GM12878 (cell line): ENCODE measurements at regions not wholly inside any gene's neighbourhood (a gene's known extent, or its start where the extent isn't known, plus 50 kb on each side); places are given as distances from the start of the nearest gene placed in this dataset.

ENCODE experiments used
- ATAC-seq: fragments of 200-7000 bp; cut with Tn5 transposase; 3 replicates; pipeline ENCODE4 v1.9.1; 2020; ENCODE audit warnings: mild to moderate bottlenecking, moderate library complexity
- BruUV-seq: library from RNA; stranded (reverse); fragments of 400-500 nt; replicated peaks from 2 replicates; lab custom pipeline; 2021; lab: Mats Ljungman, UMichigan
- CTCF ChIA-PET: fragments of 300-600 bp; sonication (Branson Sonifier 250); formaldehyde crosslinking; extraction: SDS; loops from one replicate; lab custom pipeline; 2021; ENCODE audit warnings: inconsistent platforms; lab: Yijun Ruan, JAX
- POLR2A ChIA-PET: fragments of 350-600 bp; formaldehyde crosslinking; extraction: SDS; loops from one replicate; lab custom pipeline; 2021; ENCODE audit warnings: inconsistent platforms; lab: Charles Lee
- RAD21 ChIA-PET: fragments of 300-600 bp; sonication (Branson Sonifier 250); formaldehyde crosslinking; loops from one replicate; lab custom pipeline; 2023; ENCODE audit warnings: antibody characterized with exemption; ENCODE audit not compliant: unreplicated experiment; lab: Charles Lee
- SMC1A ChIA-PET: fragments of 300-600 bp; sonication (Branson Sonifier 250); formaldehyde crosslinking; loops from one replicate; lab custom pipeline; 2023; ENCODE audit not compliant: unreplicated experiment, uncharacterized antibody; lab: Charles Lee
- DNase-seq: peaks from one replicate; pipeline ENCODE4 v3.0.0-alpha.2; 2011; ENCODE audit warnings: low read depth, low spot score
- FAIRE-seq: peaks from 3 replicates; lab custom pipeline; 2011; peaks lifted over from hg19 to GRCh38; lab: Jason Lieb, UNC
- H2AFZ ChIP-seq: 2 replicates; pipeline ENCODE4 v1.6.0; 2011; ENCODE audit warnings: low read depth, low read length, control low read depth; ENCODE audit not compliant: control insufficient read depth
- H3K27ac ChIP-seq: 2 replicates; pipeline ENCODE4 v1.5.1; 2011; ENCODE audit warnings: control low read depth; ENCODE audit not compliant: control insufficient read depth, insufficient read depth
- H3K27me3 ChIP-seq, 2 experiments: replicated peaks in 1 of 2; 2 replicates each; pipeline versions ENCODE4 v1.6.0 to v1.6.1; 2011; ENCODE audit warnings: low read length in 1 of 2; ENCODE audit not compliant: control insufficient read depth in 2 of 2, insufficient read depth in 2 of 2
- H3K36me3 ChIP-seq, 2 experiments: 2 replicates each; pipeline ENCODE4 v1.5.1; 2011; ENCODE audit warnings: low read length in 1 of 2; ENCODE audit not compliant: control insufficient read depth in 2 of 2, insufficient read depth in 2 of 2
- H3K4me1 ChIP-seq: 2 replicates; pipeline ENCODE4 v1.6.1; 2011; ENCODE audit warnings: mild to moderate bottlenecking, low read length, moderate library complexity, mixed read lengths; ENCODE audit not compliant: control insufficient read depth, insufficient read depth
- H3K4me2 ChIP-seq: 2 replicates; pipeline ENCODE4 v1.6.0; 2011; ENCODE audit warnings: control low read depth; ENCODE audit not compliant: control insufficient read depth, insufficient read depth
- H3K4me3 ChIP-seq: fragments of 200-600 bp; sonication (generic); 2 replicates; pipeline ENCODE4 v1.5.1; 2016
- H3K79me2 ChIP-seq: 2 replicates; pipeline ENCODE4 v1.6.0; 2011; ENCODE audit warnings: low read length; ENCODE audit not compliant: control insufficient read depth, insufficient read depth
- H3K9ac ChIP-seq: 2 replicates; pipeline ENCODE4 v1.8.0; 2011; ENCODE audit warnings: low read length, control low read depth, mixed read lengths; ENCODE audit not compliant: control insufficient read depth, insufficient read depth
- H3K9me3 ChIP-seq: replicated peaks from 3 replicates; pipeline ENCODE4 v1.5.1; 2011; ENCODE audit warnings: mild to moderate bottlenecking, low read length; ENCODE audit not compliant: control insufficient read depth, insufficient read depth
- H4K20me1 ChIP-seq: 2 replicates; pipeline ENCODE4 v1.6.0; 2011; ENCODE audit not compliant: control insufficient read depth, insufficient read depth
- BCL11A ChIP-seq: IDR thresholded peaks from 2 replicates; pipeline ENCODE4 v1.6.1; 2011; ENCODE audit warnings: low read depth, low read length
- CHD1 ChIP-seq: IDR thresholded peaks from 2 replicates; pipeline ENCODE4 v1.6.1; 2012; ENCODE audit warnings: low read depth, low read length, improper control_type of control experiment
- CHD4 ChIP-seq: fragments of 200-600 bp; sonication (generic); IDR thresholded peaks from 2 replicates; pipeline ENCODE4 v1.6.1; 2016; ENCODE audit warnings: mild to moderate bottlenecking
- NBN ChIP-seq: fragments of 450-650 bp; IDR thresholded peaks from 2 replicates; pipeline ENCODE4 v1.6.1; 2016
- POLR2AphosphoS2 ChIP-seq: IDR thresholded peaks from 2 replicates; pipeline ENCODE4 v1.6.1; 2011; ENCODE audit warnings: low read depth, mild to moderate bottlenecking, low read length, improper control_type of control experiment, moderate library complexity
- POLR2AphosphoS5 ChIP-seq: IDR thresholded peaks from 2 replicates; pipeline ENCODE4 v1.6.1; 2011; ENCODE audit warnings: mild to moderate bottlenecking, low read length, inconsistent platforms
- SREBF1 ChIP-seq: IDR thresholded peaks from 2 replicates; pipeline ENCODE4 v1.6.1; 2012; ENCODE audit warnings: mild to moderate bottlenecking, low read length
- STAT3 ChIP-seq: IDR thresholded peaks from 2 replicates; pipeline ENCODE4 v1.6.1; 2011; ENCODE audit warnings: low read depth, low read length, improper control_type of control experiment
- SUPT20H ChIP-seq: IDR thresholded peaks from 2 replicates; pipeline ENCODE4 v1.6.1; 2011; ENCODE audit warnings: low read depth, mild to moderate bottlenecking, low read length, moderate library complexity, borderline replicate concordance; ENCODE audit not compliant: control insufficient read depth
- ZBED1 ChIP-seq: IDR thresholded peaks from 2 replicates; pipeline ENCODE4 v1.6.1; 2016; ENCODE audit warnings: borderline replicate concordance
- WGBS: methylation state at CpG from one replicate; pipeline ENCODE4 v1.1.6; 2016; ENCODE audit warnings: low lambda C conversion rate; ENCODE audit not compliant: insufficient replicate concordance, insufficient coverage; ENCODE audit errors: missing lambda C conversion rate; 5-methylcytosine and 5-hydroxymethylcytosine counted together
- in situ Hi-C: fragments of 300-500 bp; cut with MboI; formaldehyde crosslinking; loops from 9 replicates; pipeline ENCODE4 v1.14.3; 2018; ENCODE audit warnings: mixed read lengths
- intact Hi-C: fragments of 100-400 bp; cut with micrococcal nuclease; formaldehyde crosslinking; loops from one replicate; pipeline ENCODE4 v1.14.2; 2022; ENCODE audit not compliant: unreplicated experiment
- TF ChIP-seq, protein P1 (sequence below): IDR thresholded peaks from 2 replicates; pipeline ENCODE4 v1.6.1; 2012; ENCODE audit warnings: low read depth, low read length, improper control_type of control experiment

GRCh38 chr3:82022836-82023235 lies 261.4 kb upstream of the GBE1 start:
- Histone ChIP-seq H3K9me3 (no peaks in the 10 kb centered on the region), H4K20me1 (no peaks in the 10 kb centered on the region)
- SMC1A ChIA-PET: interaction anchor here (0.7 kb wide), 2 partner anchors 19 to 706 kb away, joined by 3 read pairs; no protein-coding TSS in a partner anchor
- POLR2A ChIA-PET: no interaction called here
- TF ChIP-seq SUPT20H: no peak
- no peak for TF ChIP-seq NBN
- TF ChIP-seq, all 136 proteins: peak for 0
- Histone ChIP-seq H3K4me1 (no peaks in the 10 kb centered on the region), H3K27ac (no peak overlapping the region), H3K4me3 (no peak overlapping the region), H3K36me3 (no peaks in the 10 kb centered on the region), H3K79me2 (no peaks in the 10 kb centered on the region), H3K27me3 (no peaks in the 10 kb centered on the region), H3K4me2 (no peak overlapping the region), H3K9ac (no peak overlapping the region), H2AFZ (no peak overlapping the region; the same call in 1 of the 2 replicates)
- WGBS: 10% methylated on average over 3 of the region's 3 CpGs
- DNase-seq (no peak), FAIRE-seq (no peak), ATAC-seq (no peak)
- BruUV-seq: no TSS peak
- intact Hi-C loops (no loop called here), in situ Hi-C loops (no loop called here)
- ChIA-PET CTCF (interaction anchor here (1.1 to 1.8 kb wide), 3 partner anchors 14 to 24 kb away, joined by 3 to 5 read pairs (median 3); no protein-coding TSS in a partner anchor), RAD21 (no interaction called here)

DNA sequence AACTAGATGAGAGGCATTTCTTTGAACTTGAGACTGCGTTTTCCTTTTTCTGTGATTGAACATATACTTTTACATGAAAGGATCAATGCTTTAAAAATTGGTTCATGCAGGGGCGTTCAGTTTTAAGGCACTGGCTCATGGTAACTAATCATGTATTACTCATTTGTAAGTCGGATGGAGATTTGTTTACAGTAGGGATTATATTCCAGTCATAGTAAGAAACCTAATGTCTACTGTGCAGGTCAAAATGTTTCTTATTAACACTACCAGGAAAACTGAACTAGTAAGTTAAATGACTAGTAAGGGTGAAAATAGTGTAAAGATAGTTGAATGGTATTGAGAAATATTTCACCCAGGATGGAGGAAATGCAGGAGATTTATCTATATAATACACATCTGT lies 258.8 kb upstream of the GBE1 start:
- FAIRE-seq: no peak
- H2AFZ ChIP-seq: no peak overlapping the region
- TF ChIP-seq SREBF1 (no peak), CHD1 (no peak), BCL11A (no peak), ZBED1 (no peak), POLR2AphosphoS2 (no peak), POLR2AphosphoS5 (no peak), STAT3 (no peak), CHD4 (no peak)
- TF ChIP-seq, protein P1, sequence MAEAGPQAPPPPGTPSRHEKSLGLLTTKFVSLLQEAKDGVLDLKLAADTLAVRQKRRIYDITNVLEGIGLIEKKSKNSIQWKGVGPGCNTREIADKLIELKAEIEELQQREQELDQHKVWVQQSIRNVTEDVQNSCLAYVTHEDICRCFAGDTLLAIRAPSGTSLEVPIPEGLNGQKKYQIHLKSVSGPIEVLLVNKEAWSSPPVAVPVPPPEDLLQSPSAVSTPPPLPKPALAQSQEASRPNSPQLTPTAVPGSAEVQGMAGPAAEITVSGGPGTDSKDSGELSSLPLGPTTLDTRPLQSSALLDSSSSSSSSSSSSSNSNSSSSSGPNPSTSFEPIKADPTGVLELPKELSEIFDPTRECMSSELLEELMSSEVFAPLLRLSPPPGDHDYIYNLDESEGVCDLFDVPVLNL: no peak
- ChIA-PET SMC1A (no interaction called here), RAD21 (no interaction called here), CTCF (no interaction called here), POLR2A (no interaction called here)
- intact Hi-C loops (no loop called here), in situ Hi-C loops (no loop called here)
- no peak for ATAC-seq
- WGBS: 26% methylated on average over 3 of the region's 3 CpGs
- H3K4me2 ChIP-seq: no peak overlapping the region
- H3K4me3 ChIP-seq: no peak overlapping the region
- no peaks in the 10 kb centered on the region for H3K9me3 ChIP-seq
- H3K9ac ChIP-seq: no peak overlapping the region
- H3K27ac ChIP-seq: no peak overlapping the region
- BruUV-seq: no TSS peak
- H4K20me1 ChIP-seq: no peaks in the 10 kb centered on the region
- no peaks in the 10 kb centered on the region for H3K79me2 ChIP-seq
- H3K36me3 ChIP-seq: no peaks in the 10 kb centered on the region
- DNase-seq: no peak
- no peaks in the 10 kb centered on the region for H3K27me3 ChIP-seq
- H3K4me1 ChIP-seq: no peaks in the 10 kb centered on the region
